GM18873 (cell line): ENCODE measurements at regions not wholly inside any gene's neighbourhood (a gene's known extent, or its start where the extent isn't known, plus 50 kb on each side); places are given as distances from the start of the nearest gene placed in this dataset.

ENCODE experiments used
- ATAC-seq: cut with Tn5 transposase; IDR thresholded peaks from one replicate; pipeline ENCODE4 v1.9.1; 2021; ENCODE audit warnings: mild to moderate bottlenecking, moderate library complexity, moderate number of reproducible peaks; ENCODE audit not compliant: unreplicated experiment, low FRiP score

DNA sequence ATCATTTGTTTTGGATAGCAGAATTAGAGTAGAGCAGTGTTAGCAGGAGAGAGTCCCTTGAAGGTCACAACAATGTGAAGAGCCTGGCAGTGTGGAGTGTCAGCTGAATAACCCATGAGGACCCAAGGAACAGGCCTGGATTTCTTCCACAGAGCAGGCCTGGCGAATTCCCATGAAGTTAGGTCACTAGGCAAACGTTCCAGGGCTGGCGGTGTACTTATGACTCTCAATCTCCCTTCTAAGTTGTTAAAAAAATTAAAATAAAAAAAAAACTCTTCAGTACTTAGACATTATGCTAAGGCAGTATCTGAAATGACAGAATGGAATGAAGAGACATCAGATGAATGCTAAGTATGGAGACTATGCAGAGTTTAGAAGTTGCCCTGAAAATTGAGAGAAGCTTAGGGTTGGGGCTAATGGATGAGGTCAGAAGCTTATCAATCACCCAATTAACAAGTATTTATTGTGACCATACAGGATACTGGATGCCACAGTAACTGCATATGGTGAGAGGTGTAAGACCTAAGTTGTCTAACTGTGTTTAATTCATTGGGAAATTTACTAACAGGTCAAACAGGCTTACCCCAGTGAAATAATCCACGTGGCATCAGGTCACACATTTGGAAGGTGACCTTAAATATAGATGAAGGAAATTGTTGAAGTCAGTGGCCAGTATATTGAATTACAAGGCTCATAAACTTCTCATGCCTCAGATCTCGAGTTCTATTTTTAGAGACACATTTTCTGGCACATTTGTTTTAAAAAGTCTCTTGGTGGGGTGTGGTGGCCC lies 126.2 kb upstream of the NRP1 start:
- ATAC-seq, result no peak

DNA sequence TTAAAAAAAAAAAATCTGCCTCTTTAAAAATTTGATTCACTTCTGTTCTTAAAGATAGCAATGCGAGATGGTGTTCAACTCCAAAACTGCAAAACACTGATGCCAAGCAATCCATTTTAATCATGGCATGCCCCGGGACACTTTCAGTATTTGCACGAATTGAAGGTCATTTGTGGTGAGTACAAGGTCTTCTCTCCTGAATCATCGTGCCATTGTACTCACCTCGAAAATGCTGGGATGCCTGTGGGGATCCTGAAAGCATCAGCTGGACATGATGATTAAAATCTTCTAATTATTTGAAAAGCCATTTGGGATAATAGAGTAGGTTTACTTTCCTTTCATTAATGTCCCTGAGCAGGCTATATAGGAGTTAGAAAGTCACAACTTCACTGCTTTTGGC lies 125.1 kb upstream of the NRP1 start:
- ATAC-seq, result no peak

- no peak for ATAC-seq
Measured at GRCh38 chr10:33455029-33455428, 120.6 kb upstream of the NRP1 start.

DNA sequence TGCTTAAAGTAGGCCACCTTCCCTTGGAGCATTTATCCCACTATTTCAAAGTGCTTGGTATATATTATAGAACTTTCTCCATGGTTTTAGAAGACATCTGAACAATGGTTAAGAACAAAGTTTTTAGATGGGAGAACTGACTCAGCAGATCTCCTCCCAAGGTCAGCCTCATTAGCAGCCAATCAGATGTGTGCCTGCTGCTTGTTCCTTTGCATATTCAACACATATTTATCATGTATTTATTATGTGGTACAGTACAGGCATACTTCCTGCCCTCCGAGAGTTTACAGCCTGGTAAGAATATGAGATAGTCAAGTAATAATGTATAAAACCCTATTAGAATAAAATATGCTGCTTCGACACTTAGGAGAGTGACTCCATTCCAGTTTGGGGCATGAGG lies 120.1 kb upstream of the NRP1 start:
- ATAC-seq, result no peak

DNA sequence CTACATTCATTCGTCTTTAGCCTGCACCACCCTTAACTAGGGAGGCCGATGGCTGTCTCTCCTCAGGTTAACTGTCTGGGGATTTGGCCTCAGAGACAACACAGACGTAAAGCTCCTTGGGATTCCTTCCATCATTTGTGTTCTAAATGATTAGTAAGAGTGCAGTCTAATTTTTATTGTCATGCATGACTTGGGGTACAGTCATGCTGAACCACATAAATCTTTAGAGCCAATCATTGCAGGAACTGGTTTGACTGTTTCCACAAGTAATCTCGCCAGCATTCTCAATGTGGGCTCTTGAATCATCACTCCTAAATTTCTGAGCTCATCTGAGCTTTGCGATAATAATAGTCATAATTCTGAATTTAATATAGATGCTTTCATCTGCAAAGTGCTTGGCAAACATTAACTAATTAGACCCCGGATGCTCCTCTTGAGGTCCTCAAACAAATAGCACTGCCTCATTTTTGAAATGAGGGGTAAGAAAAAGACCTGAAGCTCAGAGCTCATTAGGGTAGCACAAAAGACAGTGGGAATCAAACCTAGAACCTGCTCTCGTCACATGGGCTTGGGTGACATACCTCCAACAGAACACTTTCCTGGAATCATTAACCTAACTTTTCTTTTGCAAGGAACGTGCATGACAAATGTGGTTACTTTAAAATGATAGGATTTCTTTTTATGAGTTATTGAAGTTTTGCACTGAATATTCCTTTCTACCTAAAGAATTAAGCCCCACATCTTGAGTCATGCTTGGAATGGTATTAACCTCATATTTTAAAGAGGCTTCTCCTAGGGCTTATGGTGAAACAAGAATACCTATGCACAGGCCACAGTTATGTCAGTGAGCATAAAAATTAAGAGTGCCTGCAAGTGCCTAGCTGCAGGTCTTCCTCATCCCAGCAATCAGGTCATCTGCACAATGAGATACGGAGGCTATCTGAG lies 118.9 kb upstream of the NRP1 start:
- no peak for ATAC-seq

- no peak for ATAC-seq
Measured at GRCh38 chr10:33448421-33449140, 114.1 kb upstream of the NRP1 start.

DNA sequence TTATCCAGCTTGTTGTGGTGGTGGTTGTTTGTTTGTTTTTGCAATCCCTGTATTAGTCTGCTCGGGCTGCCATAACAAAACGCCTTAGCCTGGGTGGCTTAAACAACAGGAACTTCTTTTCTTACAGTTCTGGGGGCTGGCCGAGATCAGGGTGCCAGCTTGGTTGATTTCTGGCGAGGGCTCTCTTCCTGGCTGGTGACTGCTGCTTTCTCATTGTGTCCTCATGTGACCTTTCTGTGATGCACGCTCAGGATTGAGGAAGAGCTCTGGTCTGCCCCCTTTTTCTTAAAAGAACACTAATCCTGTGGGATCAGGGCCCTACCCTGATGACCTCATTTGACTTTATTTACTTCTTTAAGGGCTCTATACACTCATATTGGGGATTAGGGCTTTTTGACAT lies 107.1 kb upstream of the NRP1 start:
- no peak for ATAC-seq

- ATAC-seq, result no peak
Measured at GRCh38 chr10:33434933-33435332, 100.5 kb upstream of the NRP1 start.

DNA sequence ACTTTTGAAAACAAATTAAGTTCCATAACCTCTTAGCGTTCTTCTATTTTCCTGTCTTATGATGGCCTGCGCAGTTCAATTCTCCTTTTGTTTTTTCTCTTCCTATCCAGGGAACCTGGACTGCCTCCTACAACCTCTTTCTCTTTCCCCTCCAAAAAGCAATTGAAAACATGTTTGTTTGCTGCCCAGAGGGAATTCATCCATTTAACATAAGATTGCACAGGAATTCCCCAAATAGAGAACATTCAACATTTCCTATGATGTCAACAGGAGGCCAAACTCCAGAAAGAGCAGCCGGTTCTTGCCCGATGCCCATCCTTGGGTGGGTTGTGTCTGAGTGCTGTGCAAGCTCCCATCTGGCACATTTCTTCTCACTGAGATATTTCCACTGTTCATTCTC lies 94.2 kb upstream of the NRP1 start:
- ATAC-seq, result no peak

DNA sequence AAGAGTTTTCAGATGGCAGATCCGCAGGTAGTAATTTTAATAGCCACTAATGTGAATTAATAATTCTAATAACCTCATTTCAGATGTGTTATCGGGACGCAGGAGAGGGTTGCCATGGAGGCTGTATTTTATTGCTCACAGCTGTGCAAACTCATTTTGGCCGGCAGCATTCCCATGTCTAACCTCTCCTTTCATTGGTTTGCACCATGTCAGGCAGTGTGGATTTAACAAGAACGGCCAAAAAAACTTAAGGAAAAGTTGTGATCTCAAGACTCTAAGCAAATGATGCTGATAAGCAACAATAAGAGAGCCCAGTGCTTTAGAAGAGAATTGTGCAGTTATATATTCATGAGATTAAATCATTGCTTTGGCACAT lies 88.7 kb upstream of the NRP1 start:
- ATAC-seq, result no peak

DNA sequence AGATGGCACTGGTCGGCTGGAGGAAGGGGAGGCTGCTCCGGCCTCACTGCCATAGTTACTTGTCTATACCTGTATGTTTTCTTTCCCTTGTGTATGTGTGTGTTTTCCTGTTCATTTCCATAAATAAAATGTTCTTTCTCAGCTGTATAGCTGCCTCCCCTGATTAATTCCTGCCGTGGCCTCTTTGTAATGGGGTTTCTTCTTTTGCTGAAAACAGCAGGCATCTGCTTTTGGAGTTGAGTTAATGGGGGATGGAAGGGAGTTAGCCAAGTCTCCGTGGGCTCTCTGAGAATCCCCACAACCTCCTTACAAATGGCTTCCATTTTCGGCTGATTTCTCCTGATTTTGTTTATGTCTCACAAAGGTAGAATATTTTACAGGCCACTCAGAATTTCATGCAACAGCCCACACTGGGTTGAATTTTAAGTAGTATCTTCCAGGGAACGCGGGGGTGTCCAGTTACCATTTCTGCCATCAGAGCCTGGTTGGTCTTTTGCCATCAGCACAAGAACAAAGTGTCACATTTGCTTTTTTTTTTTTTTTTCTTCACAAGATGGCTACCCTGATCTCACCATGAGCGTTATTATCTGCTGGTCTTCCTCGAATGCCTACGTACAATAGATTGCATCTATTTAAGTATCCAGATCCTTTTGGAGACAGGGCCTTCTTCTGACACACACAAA lies 88.1 kb upstream of the NRP1 start:
- no peak for ATAC-seq

DNA sequence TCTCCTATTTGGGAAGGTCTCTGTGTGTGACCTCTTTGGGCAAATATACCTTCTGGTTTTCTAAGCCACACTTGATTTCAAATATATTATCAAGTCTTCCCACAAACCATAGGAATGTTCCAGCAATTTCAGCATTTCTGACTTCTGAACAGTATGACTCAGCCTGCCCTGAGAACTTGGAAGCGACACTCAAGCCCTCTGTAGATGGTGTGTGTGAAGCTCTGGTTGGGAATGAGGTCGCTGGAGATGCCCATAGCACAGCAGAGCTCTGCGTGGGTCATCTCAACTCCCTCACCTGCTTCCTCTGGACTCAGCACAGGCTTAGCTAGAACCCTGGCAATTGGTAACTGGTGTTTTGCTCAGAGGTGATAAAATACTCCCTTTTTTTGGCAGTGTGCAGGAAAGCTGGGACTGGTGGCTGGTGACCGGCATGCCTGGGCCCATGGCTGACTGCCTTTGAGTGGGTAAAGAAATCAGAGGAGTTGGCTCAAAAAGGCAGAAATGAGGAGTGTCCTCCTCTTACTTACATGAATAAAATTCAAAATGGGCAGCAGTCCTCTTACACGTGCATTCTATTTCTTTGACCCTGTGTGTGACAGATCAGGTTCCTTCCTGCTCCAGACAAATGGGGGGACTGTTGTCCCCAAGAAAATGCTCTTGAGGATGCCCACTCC lies 87.5 kb upstream of the NRP1 start:
- no peak for ATAC-seq

DNA sequence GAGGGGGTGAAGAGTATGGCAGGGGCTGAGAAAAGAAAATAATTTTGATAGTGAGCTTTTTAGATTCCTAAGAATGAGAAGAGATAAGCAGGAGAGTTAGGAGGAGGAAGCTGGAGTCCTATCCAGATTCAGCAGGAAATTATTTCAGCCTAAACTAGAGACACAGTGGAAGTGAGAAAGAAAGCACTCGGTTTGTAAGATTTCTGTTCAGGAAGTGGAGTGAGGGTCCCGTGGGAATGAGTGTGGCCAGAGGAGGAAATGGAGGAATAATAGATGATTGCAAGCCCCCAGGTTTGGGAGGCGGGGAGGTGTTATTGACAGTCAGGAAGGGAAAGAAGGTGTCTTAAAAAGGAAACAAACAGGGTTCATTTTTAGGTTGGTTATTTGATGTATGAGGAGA lies 84.8 kb upstream of the NRP1 start:
- ATAC-seq, result no peak

DNA sequence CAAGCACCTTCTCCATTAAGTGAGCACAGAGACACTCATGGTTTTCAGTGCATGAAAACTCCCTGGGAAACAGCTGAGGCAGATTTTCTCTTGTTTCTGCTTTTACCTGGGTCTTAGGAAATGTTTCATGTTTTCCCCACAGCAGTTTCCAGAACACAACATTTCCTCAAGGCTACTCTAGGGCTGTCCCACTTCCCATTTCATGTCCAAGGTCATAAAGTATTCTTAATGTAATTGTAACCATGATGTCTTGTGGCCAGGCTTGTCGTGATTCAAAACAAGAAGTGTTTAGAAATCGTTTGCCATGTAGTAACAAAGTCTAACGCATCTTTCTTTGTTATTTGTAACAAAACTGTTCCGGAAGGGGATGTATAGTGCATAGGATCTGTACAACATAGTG lies 83.8 kb upstream of the NRP1 start:
- ATAC-seq, result no peak

DNA sequence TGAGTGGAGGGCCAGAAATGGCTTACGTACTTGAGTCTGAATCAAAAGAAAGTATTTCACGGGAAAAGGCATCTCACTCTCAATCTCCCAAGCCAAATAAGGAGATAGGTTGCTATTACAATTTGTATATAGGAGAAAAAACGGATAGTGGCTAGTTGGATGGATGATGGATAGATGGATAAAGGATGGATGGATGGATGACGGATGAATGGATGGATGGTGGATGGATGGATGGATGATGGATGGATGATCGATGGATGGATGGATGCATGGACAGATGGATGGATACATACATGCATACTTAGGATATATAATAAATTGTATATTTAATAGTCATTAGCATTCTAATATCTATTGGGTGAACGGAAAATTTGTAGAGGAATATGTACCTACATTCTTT lies 82.2 kb upstream of the NRP1 start:
- no peak for ATAC-seq

GRCh38 chr10:33416209-33416608 lies 81.7 kb upstream of the NRP1 start:
- ATAC-seq, result no peak

DNA sequence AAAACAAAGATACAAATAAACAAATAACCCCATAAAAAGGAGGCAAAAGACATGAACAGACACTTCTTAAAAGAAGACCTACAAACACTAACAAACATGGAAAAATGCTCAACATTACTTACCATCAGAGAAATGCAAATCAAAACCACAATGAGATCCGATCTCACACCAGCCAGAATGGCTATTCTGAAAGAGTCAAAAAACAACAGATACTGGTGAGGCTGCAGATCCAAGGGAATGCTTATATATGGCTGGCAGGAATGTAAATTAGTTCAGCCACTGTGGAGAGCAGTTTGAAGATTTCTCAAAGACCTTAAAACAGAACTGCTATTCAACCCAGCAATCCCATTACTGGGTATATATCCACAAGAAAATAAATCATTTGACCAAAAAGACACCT lies 80.4 kb upstream of the NRP1 start:
- no peak for ATAC-seq

GRCh38 chr10:33412653-33413361 lies 78.3 kb upstream of the NRP1 start:
- ATAC-seq, result no peak

DNA sequence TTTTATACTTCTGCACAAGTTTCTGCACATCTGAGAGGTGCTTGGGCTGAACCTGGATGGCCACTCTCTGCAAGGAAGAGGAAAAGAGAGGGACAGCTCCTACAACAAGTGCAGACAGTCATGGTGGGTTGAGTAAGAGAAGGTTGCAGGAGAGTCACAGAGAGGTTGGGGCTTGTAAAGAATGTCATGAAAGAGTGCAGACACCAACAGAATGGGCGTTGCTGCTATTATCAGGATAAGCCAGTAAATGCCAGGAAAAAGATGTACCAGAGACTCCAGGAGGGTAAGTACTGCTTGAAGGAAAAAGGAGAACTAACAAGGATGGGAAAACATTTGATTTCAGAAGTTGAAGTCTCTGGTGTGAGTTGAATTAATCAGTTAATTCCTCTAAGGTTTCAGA lies 77.8 kb upstream of the NRP1 start:
- no peak for ATAC-seq
